Lower lobe of right lung (tissue), 2 donors: ENCODE measurements at regions not wholly inside any gene's neighbourhood (a gene's known extent, or its start where the extent isn't known, plus 50 kb on each side); places are given as distances from the start of the nearest gene placed in this dataset.

Experiments used
- ATAC-seq, 2 donors: fragments of 200-7000 bp; cut with Tn5 transposase; one replicate each; pipeline ENCODE4 v1.9.1; 2020 to 2022; ENCODE audit warnings: mild to moderate bottlenecking in 2 of 2, moderate library complexity in 2 of 2
- DNase-seq: peaks from one replicate; pipeline ENCODE4 v3.0.0-alpha.2; 2020
- H3K27ac ChIP-seq: fragments of 200-600 bp; one replicate; pipeline ENCODE4 v1.8.0; 2022
- H3K27me3 ChIP-seq: fragments of 200-600 bp; one replicate; pipeline ENCODE4 v1.8.0; 2022; ENCODE audit warnings: low read depth
- H3K36me3 ChIP-seq: fragments of 200-600 bp; one replicate; pipeline ENCODE4 v1.8.0; 2022; ENCODE audit warnings: mild to moderate bottlenecking
- H3K4me1 ChIP-seq: fragments of 200-600 bp; one replicate; pipeline ENCODE4 v1.8.0; 2022
- H3K4me3 ChIP-seq: fragments of 200-600 bp; one replicate; pipeline ENCODE4 v1.8.0; 2022; ENCODE audit warnings: mild to moderate bottlenecking
- H3K9me3 ChIP-seq: fragments of 200-600 bp; one replicate; pipeline ENCODE4 v1.8.0; 2022
- CTCF ChIP-seq: fragments of 200-600 bp; IDR thresholded peaks from one replicate; pipeline ENCODE4 v1.8.0; 2022; ENCODE audit warnings: antibody characterized with exemption, mild to moderate bottlenecking
- intact Hi-C: fragments of 100-400 bp; cut with DNase I; formaldehyde crosslinking; loops from one replicate; pipeline ENCODE4 v1.11.0; 2022
- donor health status: DM: no; HTN: yes; CAD: no; lungs with severe emphysema.

- Histone ChIP-seq H3K4me3 (no peak overlapping the region), H3K27ac (no peak overlapping the region), H3K9me3 (no peaks in the 10 kb centered on the region), H3K36me3 (no peaks in the 10 kb centered on the region), H3K27me3 (no peaks in the 10 kb centered on the region), H3K4me1 (no peaks in the 10 kb centered on the region)
- ATAC-seq (no peak), DNase-seq (no peak)
- TF ChIP-seq CTCF, result no peak
- intact Hi-C loops, result no loop called here
Measured at GRCh38 chr1:95879498-95880050, 645.6 kb downstream of the RWDD3 start.

- ATAC-seq (no peak), DNase-seq (no peak)
- intact Hi-C loops, result no loop called here
- no peak for TF ChIP-seq CTCF
- Histone ChIP-seq H3K27ac (no peak overlapping the region), H3K36me3 (no peaks in the 10 kb centered on the region), H3K27me3 (no peaks in the 10 kb centered on the region), H3K4me1 (no peaks in the 10 kb centered on the region), H3K4me3 (no peak overlapping the region), H3K9me3 (no peaks in the 10 kb centered on the region)
Measured at GRCh38 chr1:95888941-95889390, 655.0 kb downstream of the RWDD3 start.

- Histone ChIP-seq H3K27ac (no peak overlapping the region), H3K27me3 (no peaks in the 10 kb centered on the region), H3K4me1 (no peaks in the 10 kb centered on the region), H3K36me3 (no peaks in the 10 kb centered on the region), H3K9me3 (no peaks in the 10 kb centered on the region), H3K4me3 (no peak overlapping the region)
- ATAC-seq (no peak), DNase-seq (no peak)
- no peak for TF ChIP-seq CTCF
- intact Hi-C loops, result no loop called here
Measured at GRCh38 chr1:95889400-95889799, 655.4 kb downstream of the RWDD3 start.

- TF ChIP-seq CTCF, result no peak
- intact Hi-C loops, result no loop called here
Measured at GRCh38 chr1:95893921-95894320, 659.9 kb downstream of the RWDD3 start.

GRCh38 chr1:95903060-95903459, 669.0 kb downstream of the RWDD3 start:
- Histone ChIP-seq H3K4me1 (no peaks in the 10 kb centered on the region), H3K27ac (no peak overlapping the region)

More at GRCh38 chr1:95893921-95894320, 659.9 kb downstream of the RWDD3 start:
- Histone ChIP-seq H3K4me3 (no peak overlapping the region), H3K36me3 (no peaks in the 10 kb centered on the region), H3K27me3 (no peaks in the 10 kb centered on the region), H3K4me1 (no peaks in the 10 kb centered on the region), H3K9me3 (no peaks in the 10 kb centered on the region), H3K27ac (no peak overlapping the region)
- no peak for ATAC-seq
- no peak for DNase-seq

More at GRCh38 chr1:95903060-95903459, 669.0 kb downstream of the RWDD3 start:
- intact Hi-C loops, result no loop called here
- no peak for TF ChIP-seq CTCF
- H3K4me3 ChIP-seq, result no peak overlapping the region
- DNase-seq (no peak), ATAC-seq (no peak)
- no peaks in the 10 kb centered on the region for H3K9me3 ChIP-seq
- no peaks in the 10 kb centered on the region for H3K36me3 ChIP-seq
- H3K27me3 ChIP-seq, result no peaks in the 10 kb centered on the region
